ENCODE measurements at regions not wholly inside any gene's neighbourhood (a gene's known extent, or its start where the extent isn't known, plus 50 kb on each side); places are given as distances from the start of the nearest gene placed in this dataset.

DNA sequence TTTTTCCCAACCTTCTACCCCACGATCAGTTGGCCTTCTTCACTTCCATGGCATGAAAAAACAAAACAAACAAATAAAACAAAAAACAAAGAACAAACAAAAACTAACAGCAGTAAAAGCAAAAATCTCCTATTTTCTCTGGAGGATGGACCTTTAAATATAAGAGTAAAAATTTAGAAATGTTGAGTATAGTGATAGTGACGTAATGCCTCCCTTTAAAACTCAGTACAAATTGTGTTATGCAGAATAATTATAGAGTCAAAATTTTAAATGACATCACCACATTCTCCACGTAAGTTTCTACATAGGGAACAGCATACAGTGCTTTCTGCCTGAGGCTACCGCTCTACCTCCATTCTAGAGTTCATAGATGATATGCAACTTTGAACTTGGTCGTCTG lies 2156.4 kb downstream of the PCDH7 start:
- no peak overlapping the region for H3K4me3 ChIP-seq (ENCODE audit: low read length)
- TF ChIP-seq, protein P1, sequence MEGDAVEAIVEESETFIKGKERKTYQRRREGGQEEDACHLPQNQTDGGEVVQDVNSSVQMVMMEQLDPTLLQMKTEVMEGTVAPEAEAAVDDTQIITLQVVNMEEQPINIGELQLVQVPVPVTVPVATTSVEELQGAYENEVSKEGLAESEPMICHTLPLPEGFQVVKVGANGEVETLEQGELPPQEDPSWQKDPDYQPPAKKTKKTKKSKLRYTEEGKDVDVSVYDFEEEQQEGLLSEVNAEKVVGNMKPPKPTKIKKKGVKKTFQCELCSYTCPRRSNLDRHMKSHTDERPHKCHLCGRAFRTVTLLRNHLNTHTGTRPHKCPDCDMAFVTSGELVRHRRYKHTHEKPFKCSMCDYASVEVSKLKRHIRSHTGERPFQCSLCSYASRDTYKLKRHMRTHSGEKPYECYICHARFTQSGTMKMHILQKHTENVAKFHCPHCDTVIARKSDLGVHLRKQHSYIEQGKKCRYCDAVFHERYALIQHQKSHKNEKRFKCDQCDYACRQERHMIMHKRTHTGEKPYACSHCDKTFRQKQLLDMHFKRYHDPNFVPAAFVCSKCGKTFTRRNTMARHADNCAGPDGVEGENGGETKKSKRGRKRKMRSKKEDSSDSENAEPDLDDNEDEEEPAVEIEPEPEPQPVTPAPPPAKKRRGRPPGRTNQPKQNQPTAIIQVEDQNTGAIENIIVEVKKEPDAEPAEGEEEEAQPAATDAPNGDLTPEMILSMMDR (conservative IDR thresholded peaks at IDR 0.05; ENCODE audit: low read length) = no peak
- no peak for DNase-seq (ENCODE audit: low read depth)

DNA sequence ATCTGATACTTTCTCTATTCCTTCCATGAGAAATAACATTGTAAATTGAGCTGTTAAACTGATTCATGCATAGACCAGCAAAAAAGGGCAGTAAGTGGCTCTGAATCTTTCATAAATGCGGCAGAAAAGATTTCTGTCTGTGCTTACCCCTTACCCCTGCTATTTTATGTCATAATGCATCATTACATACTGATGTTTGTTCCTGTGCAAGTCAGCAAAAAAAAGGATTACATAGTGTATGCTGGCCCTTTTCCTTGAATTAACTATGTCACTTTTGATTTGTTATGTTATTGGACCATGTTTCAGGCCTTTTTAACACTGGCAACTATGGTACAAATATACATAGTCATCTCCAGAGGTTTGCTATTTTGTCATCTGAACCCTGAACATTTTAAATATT lies 2159.7 kb downstream of the PCDH7 start:
- no peak for DNase-seq (ENCODE audit: low read depth)
- H3K4me3 ChIP-seq (ENCODE audit: low read length) = no peak overlapping the region
- TF ChIP-seq, protein P1 (conservative IDR thresholded peaks at IDR 0.05; ENCODE audit: low read length) = no peak

DNA sequence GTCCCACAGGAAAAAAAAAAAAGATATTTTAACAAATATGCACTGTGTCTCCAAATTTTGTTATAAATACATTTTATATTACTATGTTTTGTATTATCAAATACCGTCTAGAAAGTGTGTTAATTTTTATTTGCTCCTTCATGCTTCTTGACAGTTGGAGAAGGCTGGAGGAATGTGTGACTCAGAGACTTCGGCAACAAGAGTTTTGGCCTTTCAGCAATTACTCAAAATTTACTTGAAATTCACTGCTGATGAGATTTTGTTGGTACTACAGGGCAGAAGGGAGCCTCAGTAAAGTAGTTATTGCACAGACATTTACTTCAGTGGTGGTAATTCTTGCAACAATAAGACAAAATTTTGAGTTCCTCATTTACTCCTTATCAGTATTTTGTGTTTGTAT lies 2164.0 kb downstream of the PCDH7 start:
- H3K4me3 ChIP-seq (ENCODE audit: low read length) = no peak overlapping the region
- TF ChIP-seq, protein P1 (conservative IDR thresholded peaks at IDR 0.05; ENCODE audit: low read length) = no peak
- peak; percentile 13 for DNase-seq (ENCODE audit: low read depth)

DNA sequence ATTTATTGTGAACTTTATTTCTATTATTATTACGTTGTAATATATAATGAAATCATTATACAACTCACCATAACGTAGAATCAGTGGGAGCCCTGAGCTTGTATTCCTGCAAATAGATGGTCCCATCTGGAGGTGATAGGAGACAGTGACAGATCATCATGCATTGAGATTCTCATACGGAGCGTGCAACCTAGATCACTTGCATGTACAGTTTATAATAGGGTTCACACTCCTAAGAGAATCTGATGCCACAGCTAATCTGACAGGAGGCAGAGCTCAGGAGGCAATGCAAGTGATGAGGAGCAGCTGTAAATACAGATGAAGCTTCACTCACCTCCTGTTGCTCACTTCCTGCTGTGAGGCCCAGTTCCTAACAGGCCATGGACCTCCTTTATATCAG lies 2170.2 kb downstream of the PCDH7 start:
- no peak overlapping the region for H3K4me3 ChIP-seq (ENCODE audit: low read length)
- TF ChIP-seq, protein P1 (conservative IDR thresholded peaks at IDR 0.05; ENCODE audit: low read length) = no peak
- DNase-seq (ENCODE audit: low read depth) = no peak

DNA sequence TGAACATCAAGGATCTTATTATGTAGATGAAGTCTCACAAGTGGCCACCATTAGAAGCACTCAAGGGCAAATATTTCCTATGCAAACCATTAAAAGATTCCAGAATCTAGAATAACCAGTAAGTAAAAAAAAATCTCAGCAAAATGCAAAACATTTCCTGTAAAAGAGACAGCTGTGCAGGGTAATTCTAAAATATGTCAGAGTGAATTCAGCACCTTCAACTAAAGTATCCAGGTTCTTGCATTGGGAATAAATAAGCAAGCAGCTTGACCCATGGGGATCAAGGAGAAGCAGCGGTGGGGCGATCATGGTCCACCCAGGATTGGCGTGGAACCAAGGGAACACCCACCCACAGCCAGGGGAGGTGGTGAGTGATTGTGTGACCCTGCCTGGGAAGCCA lies 2188.9 kb downstream of the PCDH7 start:
- TF ChIP-seq, protein P1 (conservative IDR thresholded peaks at IDR 0.05; ENCODE audit: low read length) = no peak
- H3K4me3 ChIP-seq (ENCODE audit: low read length) = no peak overlapping the region
- DNase-seq (ENCODE audit: low read depth) = no peak

DNA sequence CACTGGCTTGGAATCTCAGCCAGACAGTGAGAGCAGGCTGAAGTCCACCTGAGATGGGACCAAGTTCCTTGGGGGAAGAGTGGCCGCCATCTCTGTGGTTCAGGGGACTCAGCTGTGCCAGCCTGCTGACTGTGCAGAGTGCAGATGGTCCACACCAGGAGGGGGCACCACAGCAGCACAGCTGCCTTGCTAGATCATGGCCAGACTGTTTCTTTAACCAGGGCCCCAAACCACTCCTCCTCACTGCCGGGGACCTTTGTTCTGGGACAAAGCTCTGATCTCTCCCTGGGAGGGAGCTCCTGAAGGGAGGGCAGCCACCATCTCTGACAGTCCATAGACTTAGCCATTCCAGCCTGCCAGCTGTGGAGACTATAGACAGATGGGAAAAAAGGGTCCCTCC lies 2189.6 kb downstream of the PCDH7 start:
- no peak for DNase-seq (ENCODE audit: low read depth)
- TF ChIP-seq, protein P1 (conservative IDR thresholded peaks at IDR 0.05; ENCODE audit: low read length) = 0 out of 2 replicates have a peak, but pooled peaks have one; percentile 2
- H3K4me3 ChIP-seq (ENCODE audit: low read length) = no peak overlapping the region

DNA sequence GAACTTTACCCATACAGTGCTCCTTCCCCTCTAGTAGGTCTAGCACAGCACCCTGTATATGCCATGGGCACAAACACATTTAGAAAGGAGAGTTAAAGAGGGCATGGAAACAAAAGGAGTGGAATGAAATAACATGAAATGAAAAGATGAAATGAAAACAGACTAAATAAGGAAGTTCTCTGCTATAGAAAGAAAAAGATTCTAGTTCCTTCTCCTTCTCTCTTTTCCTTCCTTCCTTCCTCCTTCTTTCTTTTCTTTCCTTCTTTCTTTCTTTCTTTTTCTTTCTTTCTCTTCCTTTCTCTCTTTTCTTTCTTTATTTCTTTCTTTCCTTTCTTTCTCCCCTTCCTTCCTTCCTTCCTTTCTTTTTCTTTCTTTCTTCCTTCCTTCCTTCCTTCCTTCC lies 2197.4 kb downstream of the PCDH7 start:
- DNase-seq (ENCODE audit: low read depth) = no peak
- TF ChIP-seq, protein P1 (conservative IDR thresholded peaks at IDR 0.05; ENCODE audit: low read length) = no peak
- no peak overlapping the region for H3K4me3 ChIP-seq (ENCODE audit: low read length)
